Retinal pigment epithelial cell (primary cell): ENCODE measurements at regions not wholly inside any gene's neighbourhood (a gene's known extent, or its start where the extent isn't known, plus 50 kb on each side); places are given as distances from the start of the nearest gene placed in this dataset.

Source experiments
- DNase-seq: peaks from one replicate; pipeline ENCODE4 v3.0.0-alpha.2; 2010; ENCODE audit warnings: low read depth
- H3K4me3 ChIP-seq: 2 replicates; pipeline ENCODE4 v1.5.1; 2011; ENCODE audit warnings: mild to moderate bottlenecking, low read length, control low read depth, moderate library complexity
- TF ChIP-seq, protein P1 (sequence below): conservative IDR thresholded peaks from 2 replicates; pipeline ENCODE4 v1.5.1; 2011; ENCODE audit warnings: low read depth, low read length, control low read depth, inconsistent platforms

DNA sequence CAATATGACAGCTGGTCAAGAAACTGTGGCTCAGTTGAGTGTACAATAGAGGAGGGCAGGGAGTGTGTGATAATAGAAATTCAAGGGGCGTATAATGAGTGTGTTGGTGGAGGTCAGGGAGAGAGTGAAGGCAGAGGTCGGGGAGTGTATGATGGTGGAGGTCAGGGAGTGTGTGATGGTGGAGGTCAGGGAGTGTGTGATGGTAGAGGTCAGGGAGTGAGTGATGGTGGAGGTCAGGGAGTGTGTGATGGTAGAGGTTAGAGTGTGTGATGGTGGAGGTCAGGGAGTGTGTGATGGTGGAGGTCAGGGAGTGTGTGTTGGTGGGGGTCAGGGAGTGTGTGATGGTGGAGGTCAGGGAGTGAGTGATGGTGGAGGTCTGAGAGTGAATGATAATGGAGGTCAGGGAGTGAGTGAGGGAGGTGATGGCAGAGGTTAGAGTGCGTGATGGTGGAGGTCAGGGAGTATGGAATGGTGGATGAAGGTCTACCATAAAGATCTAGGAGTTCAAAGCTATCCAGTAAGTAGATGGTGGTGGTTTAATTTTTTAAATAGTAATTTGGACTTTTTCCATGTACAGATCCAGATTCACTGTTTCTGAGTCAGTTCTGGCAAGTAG is 57.7 kb upstream of the TNS3 start:
- TF ChIP-seq, protein P1, sequence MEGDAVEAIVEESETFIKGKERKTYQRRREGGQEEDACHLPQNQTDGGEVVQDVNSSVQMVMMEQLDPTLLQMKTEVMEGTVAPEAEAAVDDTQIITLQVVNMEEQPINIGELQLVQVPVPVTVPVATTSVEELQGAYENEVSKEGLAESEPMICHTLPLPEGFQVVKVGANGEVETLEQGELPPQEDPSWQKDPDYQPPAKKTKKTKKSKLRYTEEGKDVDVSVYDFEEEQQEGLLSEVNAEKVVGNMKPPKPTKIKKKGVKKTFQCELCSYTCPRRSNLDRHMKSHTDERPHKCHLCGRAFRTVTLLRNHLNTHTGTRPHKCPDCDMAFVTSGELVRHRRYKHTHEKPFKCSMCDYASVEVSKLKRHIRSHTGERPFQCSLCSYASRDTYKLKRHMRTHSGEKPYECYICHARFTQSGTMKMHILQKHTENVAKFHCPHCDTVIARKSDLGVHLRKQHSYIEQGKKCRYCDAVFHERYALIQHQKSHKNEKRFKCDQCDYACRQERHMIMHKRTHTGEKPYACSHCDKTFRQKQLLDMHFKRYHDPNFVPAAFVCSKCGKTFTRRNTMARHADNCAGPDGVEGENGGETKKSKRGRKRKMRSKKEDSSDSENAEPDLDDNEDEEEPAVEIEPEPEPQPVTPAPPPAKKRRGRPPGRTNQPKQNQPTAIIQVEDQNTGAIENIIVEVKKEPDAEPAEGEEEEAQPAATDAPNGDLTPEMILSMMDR = no peak
- no peak overlapping the region for H3K4me3 ChIP-seq
- DNase-seq = no peak

DNA sequence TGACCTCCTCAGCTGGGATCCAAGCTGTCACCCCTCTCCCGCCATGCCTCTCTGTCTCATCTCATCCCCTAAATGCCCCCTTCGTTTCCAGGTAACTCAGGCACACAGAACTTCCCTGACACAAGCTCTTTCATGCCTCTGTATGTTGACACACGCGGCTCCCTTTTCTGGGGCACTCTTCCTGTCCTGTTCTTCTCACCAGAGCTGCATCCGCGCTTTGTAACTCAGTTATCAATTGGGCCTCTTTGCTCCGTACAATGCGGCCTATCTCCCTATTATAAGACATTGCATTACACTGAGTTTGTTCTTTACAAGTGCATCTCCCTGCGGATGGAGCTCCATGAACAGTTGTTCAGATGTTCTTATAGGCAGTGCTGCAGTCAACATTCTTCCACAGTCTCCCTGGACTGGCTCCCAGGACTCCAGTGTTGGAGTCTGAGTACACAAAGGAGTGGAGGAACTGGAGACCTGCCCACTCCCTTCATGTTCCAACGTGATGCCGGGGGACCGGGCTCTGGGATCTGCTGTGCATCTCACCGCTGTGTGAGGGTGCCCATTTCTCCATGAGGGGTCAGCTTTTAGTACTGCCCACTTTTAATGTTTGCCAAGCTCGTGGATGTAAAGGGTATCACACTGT is 56.9 kb upstream of the TNS3 start:
- H3K4me3 ChIP-seq = no peak overlapping the region
- TF ChIP-seq, protein P1 = no peak
- no peak for DNase-seq

DNA sequence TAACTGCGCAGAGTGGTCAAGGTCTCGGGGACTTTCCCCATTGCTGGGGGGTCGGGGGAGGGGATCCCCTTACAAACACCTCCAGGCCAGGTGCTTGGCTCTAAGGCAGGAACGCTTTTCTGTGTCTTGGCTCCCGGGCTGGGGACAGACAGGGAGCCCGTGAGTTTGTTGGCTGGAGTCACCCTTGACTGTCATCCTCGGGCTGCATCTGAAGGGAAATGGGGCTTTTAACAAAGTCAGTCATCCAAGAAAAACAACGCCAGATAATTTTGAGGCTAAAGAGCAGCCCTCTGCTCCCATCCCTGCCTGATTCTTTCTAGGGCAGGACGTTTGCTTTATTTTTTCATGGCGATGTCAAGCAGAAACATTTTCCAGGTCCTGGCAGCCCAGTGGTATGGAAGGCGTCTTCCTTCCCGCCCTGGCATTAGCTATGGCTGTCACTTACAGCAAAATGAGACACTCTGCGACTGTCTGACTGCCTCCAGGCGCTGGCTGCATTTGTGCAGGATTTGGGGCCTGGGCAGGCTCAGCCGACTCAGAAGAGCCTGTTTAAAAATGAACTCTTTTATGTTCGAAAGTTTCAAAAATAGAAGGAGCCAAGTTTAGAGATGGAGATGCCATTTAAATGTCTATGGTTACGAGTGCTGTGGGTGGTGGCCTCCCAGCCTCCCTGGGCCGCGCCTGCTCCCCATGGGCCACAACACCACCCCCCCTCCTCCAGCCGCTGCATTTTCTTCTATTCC is 54.7 kb upstream of the TNS3 start:
- DNase-seq = no peak
- TF ChIP-seq, protein P1 = no peak
- no peak overlapping the region for H3K4me3 ChIP-seq

DNA sequence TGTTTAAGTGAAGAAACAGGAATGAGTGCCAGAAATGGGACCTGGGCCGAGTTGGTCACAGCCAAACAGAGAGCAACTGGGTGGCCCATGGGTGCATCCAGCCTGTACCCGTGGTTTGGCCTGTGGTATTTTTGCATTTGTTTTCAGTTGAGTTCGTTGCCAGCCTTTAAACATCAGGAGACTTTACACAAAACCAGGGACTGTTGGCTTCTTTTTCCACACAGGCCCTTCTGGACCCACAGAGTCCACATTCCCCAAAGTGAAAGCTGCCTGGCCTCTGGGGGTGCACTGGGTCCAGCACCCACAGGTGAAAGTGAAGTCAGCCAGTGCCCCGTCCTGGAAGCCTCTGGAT is 54.1 kb upstream of the TNS3 start:
- no peak for DNase-seq
- TF ChIP-seq, protein P1 = no peak
- H3K4me3 ChIP-seq = no peak overlapping the region

DNA sequence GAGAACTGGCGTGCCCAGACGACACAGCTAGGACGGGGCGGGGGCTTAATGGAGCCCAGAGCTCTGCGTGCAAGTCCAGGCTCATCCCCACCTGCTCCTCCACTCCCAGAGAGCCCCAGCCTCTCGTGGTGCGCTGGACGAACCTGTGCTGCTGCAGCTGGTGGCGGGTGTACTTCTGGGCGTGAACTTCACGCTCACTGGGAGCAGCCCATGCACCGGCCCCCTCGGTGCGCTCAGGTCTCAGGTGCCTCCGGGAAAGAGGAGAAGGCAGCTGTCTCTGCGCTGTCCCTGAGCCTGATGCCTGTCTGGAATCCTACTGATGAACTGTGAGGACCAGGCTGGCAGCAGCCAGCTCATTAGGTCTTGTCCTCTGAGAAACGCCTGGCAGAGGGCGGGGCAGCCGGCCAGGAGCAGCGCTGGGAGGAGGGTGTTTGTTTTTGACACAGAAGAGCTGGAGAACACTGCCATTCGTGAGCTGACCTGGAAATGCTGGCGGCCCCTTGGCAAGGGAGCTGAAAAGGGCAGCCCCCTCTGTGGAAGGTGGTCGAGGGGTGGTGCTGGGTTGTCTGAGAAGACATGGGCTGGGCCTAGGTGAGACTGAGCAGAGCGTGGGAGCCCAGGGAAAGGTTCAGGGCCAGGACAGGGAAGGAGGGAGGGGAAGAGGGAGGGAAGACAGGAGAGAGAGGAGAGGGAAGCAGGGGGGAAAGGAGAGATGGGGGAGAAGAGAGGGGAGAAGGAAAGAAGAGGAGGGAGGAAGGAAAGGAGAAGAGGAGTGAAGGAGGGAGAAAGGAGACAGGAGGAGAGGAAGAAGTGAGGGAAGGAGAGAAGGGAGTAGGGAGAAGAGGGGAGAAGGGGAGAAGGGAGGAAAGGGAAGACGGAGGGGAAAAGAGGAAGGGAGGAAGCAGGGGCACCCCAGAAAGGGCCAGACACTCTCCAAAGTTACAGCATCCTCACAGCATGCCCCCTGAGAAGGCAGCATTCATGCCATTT is 53.5 kb upstream of the TNS3 start:
- no peak overlapping the region for H3K4me3 ChIP-seq
- DNase-seq = no peak

DNA sequence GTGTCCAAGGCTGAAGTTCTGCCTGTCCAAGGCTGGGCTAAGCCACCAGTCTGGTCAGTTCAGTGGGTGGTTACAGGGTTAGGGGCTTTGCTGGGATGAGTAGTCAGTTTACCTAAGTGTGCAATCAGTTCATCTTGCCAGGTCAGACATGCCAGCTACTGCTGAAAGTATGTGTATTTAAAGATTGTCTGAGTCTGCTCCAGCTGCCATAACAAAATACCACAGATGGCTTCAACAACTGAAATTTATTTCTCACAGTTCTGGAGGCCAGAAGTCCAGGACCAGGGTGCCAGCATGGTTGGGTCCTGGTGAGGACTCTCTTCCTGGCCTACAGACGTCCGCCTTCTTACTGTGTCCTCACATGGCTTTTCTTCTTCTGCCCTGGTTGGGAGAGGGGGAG is 52.4 kb upstream of the TNS3 start:
- TF ChIP-seq, protein P1 = no peak
- H3K4me3 ChIP-seq = no peak overlapping the region
- DNase-seq = no peak

More for the DNA sequence above, 53.5 kb upstream of the TNS3 start:
- TF ChIP-seq, protein P1 = no peak
